ENCODE measurements at regions not wholly inside any gene's neighbourhood (a gene's known extent, or its start where the extent isn't known, plus 50 kb on each side); places are given as distances from the start of the nearest gene placed in this dataset.

GRCh38 chr6:44732243-44732642 is 344.7 kb downstream of the CDC5L start:
- no peaks in the 10 kb centered on the region for H4K20me1 ChIP-seq (ENCODE audit: insufficient read depth, low read length)
- no peaks in the 10 kb centered on the region for H3K9me3 ChIP-seq (ENCODE audit: low read depth, low read length)
- H3K36me3 ChIP-seq (ENCODE audit: insufficient read depth, low read length): no peaks in the 10 kb centered on the region
- H3K27ac ChIP-seq (ENCODE audit: low read depth, low read length): no peak overlapping the region
- DNase-seq (ENCODE audit: insufficient read length, low spot score, missing footprints): no peak
- H3K27me3 ChIP-seq (ENCODE audit: insufficient read depth, low read length): no peaks in the 10 kb centered on the region
- H3K79me2 ChIP-seq (ENCODE audit: insufficient read depth, low read length): no peaks in the 10 kb centered on the region
- peaks cover 10% of the 10 kb centered on the region for H3K4me1 ChIP-seq (ENCODE audit: insufficient read depth, low read length)
- H2AFZ ChIP-seq (ENCODE audit: low read length): no peak overlapping the region
- H3K4me3 ChIP-seq (ENCODE audit: insufficient read depth, low read length): no peak overlapping the region
- no peak overlapping the region for H3K4me2 ChIP-seq (ENCODE audit: insufficient read depth, low read length)
- TF ChIP-seq CTCF (IDR thresholded peaks at IDR 0.05; ENCODE audit: extremely low read depth, low read depth, low read length): no peak

GRCh38 chr6:44733126-44733525 is 345.6 kb downstream of the CDC5L start:
- TF ChIP-seq CTCF (IDR thresholded peaks at IDR 0.05; ENCODE audit: extremely low read depth, low read depth, low read length): no peak
- H3K27me3 ChIP-seq (ENCODE audit: insufficient read depth, low read length): no peaks in the 10 kb centered on the region
- H3K9me3 ChIP-seq (ENCODE audit: low read depth, low read length): no peaks in the 10 kb centered on the region
- no peak overlapping the region for H2AFZ ChIP-seq (ENCODE audit: low read length)
- H4K20me1 ChIP-seq (ENCODE audit: insufficient read depth, low read length): no peaks in the 10 kb centered on the region
- H3K27ac ChIP-seq (ENCODE audit: low read depth, low read length): no peak overlapping the region
- H3K79me2 ChIP-seq (ENCODE audit: insufficient read depth, low read length): no peaks in the 10 kb centered on the region
- DNase-seq (ENCODE audit: insufficient read length, low spot score, missing footprints): peak; percentile 68
- H3K4me3 ChIP-seq (ENCODE audit: insufficient read depth, low read length): no peak overlapping the region
- H3K36me3 ChIP-seq (ENCODE audit: insufficient read depth, low read length): no peaks in the 10 kb centered on the region
- no peak overlapping the region for H3K4me2 ChIP-seq (ENCODE audit: insufficient read depth, low read length)
- peaks cover 15% of the 10 kb centered on the region for H3K4me1 ChIP-seq (ENCODE audit: insufficient read depth, low read length)

GRCh38 chr6:44733868-44734267 is 346.4 kb downstream of the CDC5L start:
- Histone ChIP-seq H4K20me1 (ENCODE audit: insufficient read depth, low read length) (no peaks in the 10 kb centered on the region), H3K36me3 (ENCODE audit: insufficient read depth, low read length) (no peaks in the 10 kb centered on the region), H2AFZ (ENCODE audit: low read length) (no peak overlapping the region), H3K4me1 (ENCODE audit: insufficient read depth, low read length) (peaks cover 23% of the 10 kb centered on the region), H3K79me2 (ENCODE audit: insufficient read depth, low read length) (no peaks in the 10 kb centered on the region), H3K27ac (ENCODE audit: low read depth, low read length) (no peak overlapping the region), H3K27me3 (ENCODE audit: insufficient read depth, low read length) (no peaks in the 10 kb centered on the region), H3K4me2 (ENCODE audit: insufficient read depth, low read length) (no peak overlapping the region), H3K9me3 (ENCODE audit: low read depth, low read length) (no peaks in the 10 kb centered on the region), H3K4me3 (ENCODE audit: insufficient read depth, low read length) (no peak overlapping the region)
- DNase-seq (ENCODE audit: insufficient read length, low spot score, missing footprints): no peak
- TF ChIP-seq CTCF (IDR thresholded peaks at IDR 0.05; ENCODE audit: extremely low read depth, low read depth, low read length): no peak

- no peak overlapping the region for H3K4me3 ChIP-seq (ENCODE audit: insufficient read depth, low read length)
- no peak overlapping the region for H2AFZ ChIP-seq (ENCODE audit: low read length)
- no peak overlapping the region for H3K27ac ChIP-seq (ENCODE audit: low read depth, low read length)
- no peaks in the 10 kb centered on the region for H3K79me2 ChIP-seq (ENCODE audit: insufficient read depth, low read length)
- H3K4me1 ChIP-seq (ENCODE audit: insufficient read depth, low read length): peaks cover 25% of the 10 kb centered on the region
- TF ChIP-seq CTCF (IDR thresholded peaks at IDR 0.05; ENCODE audit: extremely low read depth, low read depth, low read length): no peak
- H3K9me3 ChIP-seq (ENCODE audit: low read depth, low read length): no peaks in the 10 kb centered on the region
- H3K27me3 ChIP-seq (ENCODE audit: insufficient read depth, low read length): no peaks in the 10 kb centered on the region
- H3K36me3 ChIP-seq (ENCODE audit: insufficient read depth, low read length): no peaks in the 10 kb centered on the region
- H4K20me1 ChIP-seq (ENCODE audit: insufficient read depth, low read length): no peaks in the 10 kb centered on the region
- no peak overlapping the region for H3K4me2 ChIP-seq (ENCODE audit: insufficient read depth, low read length)
- DNase-seq (ENCODE audit: insufficient read length, low spot score, missing footprints): peak; percentile 52
Measured at GRCh38 chr6:44734886-44735629, 347.6 kb downstream of the CDC5L start.

Measured in osteoblast (primary cell).